GM21737 (cell line): ENCODE measurements at regions not wholly inside any gene's neighbourhood (a gene's known extent, or its start where the extent isn't known, plus 50 kb on each side); places are given as distances from the start of the nearest gene placed in this dataset.

ENCODE experiments used
- ATAC-seq: cut with Tn5 transposase; IDR thresholded peaks from one replicate; pipeline ENCODE4 v1.9.1; 2021; ENCODE audit warnings: mild to moderate bottlenecking, moderate library complexity; ENCODE audit not compliant: unreplicated experiment

DNA sequence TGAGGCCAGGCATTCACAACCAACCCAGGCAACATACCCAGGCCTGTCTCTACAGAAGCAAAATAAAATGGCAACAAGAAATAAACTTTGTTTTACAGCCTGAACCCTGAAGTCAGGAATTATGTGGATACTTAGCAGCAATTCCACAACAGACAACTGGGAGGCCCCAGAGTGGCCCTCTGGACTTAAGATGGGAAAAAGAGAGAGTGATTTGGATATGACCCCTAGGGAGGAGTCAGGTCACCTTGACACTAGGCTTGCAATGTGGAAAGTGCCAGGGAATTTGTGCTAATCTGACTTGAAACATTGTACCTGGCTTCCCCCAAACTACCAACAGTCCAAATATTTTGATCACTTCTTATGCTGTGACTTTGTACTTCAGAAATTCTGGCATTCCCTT, 193.1 kb downstream of the PARM1 start:
- no peak for ATAC-seq

DNA sequence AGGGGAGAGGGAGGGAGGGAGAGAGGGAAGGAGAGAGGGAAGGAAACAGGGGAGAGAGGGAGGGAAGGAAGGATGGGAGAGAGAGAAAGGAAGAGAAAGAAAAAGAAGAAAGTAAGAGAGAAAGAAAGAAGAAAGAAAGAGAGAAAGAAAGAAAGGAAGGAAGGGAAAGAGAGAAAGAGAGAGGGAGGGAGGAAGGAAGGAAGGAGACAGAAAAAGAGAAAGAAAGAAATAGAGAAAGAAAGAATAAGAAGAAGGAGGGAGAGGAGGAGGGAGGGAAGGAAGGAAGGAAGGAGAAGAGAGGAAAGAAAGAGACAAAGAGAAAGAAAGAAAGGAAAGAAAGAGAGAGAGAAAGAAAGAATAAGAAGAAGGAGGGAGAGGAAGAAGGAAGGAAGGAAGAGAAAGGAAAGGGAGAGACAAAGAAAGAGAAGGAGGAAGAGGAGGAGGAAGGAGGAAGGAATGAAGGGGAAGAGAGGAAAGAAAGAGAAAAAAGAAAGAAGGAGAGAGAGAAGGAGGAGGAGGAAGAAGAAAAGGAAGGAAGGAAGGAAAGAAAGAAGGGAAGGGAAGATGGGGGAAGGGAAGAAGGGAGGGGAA, 189.6 kb downstream of the PARM1 start:
- no peak for ATAC-seq

DNA sequence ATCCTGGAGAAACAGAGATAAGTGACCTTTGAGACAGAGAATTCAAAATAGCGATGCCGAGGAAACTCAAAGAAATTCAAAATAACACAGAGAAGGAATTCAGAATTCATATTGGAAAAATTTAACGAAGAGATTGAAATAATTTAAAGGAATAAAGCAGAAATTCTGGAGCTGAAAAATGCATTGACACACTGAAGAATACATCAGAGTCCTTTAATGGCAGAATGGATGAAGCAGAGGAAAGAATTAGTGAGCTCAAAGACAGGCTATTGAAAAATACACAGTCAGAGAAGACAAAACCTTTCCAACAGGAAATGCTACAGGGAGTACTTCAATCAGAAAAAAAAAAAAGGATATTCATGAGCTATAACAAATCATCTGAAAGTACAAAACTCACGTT, 185.8 kb downstream of the PARM1 start:
- no peak for ATAC-seq

DNA sequence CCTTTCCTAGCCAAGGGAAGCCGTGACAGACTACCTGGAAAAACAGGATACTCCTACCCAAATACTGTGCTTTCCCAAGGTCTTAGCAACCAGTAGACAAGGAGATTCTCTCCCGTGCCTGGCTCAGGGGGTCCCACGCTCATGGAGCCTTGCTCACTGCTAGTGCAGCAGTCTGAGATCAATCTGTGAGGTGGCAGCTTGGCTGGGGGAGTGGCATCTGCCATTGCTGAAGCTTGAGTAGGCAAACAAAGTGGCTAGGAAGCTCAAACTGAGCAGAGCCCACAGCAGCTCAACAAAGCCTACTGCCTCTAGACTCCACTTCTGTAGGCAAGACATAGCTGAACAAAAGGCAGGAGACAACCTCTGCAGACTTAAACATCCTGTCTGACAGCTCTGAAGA, 177.1 kb downstream of the PARM1 start:
- ATAC-seq, result no peak

DNA sequence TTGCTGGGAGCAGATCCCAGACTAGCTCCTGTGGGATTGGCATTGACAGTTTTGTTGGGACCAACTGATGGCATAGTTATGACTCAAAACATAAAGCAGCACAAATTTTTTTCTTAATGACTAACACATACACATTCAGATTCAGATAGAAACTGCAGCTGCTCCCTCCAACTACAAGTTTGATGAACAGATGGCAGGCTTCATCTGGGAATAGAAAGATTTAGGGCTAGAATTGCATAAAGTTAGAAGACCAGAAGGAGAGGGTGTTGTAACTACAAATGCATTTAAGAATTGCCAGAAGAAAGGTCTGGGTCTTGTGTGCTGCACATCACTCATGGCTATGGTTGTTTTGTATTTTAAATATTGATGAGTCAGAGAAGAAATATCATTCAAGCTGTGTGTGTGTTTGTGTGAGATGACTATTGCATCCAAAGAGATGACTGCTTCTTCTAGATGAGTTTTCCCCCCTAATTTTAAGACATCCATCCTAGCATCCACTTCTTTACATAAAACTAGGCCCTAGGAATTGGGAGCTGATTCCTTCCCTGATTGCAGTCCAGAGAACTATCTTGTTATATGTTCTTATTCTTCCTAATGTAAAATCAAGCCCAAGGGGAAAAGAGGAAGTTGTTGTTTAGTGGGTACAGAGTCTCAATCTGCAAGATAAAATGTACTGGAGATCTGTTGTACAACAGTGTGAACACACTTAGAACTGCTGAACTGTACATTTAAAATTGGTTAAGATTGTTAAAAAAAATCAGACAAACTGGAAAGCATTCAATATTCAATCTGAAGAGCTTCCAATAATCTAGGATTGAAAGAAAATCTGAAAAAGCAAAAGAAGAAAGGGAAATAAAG, 175.1 kb downstream of the PARM1 start:
- peak; percentile 49 for ATAC-seq

DNA sequence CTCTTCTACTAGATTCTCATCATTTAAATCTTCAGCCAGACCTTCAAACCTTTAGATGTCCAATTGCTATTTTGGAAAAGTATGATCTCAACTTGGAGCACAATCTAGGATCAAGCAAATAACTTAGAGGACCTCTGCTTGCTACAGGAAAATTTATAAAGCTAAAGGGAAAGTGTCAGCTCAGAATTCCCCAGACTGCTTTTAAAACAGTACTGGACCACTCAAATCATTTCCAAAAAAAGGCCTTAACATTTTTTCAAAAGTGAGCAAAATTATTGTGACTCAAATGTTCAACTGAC, 169.8 kb downstream of the PARM1 start:
- no peak for ATAC-seq

DNA sequence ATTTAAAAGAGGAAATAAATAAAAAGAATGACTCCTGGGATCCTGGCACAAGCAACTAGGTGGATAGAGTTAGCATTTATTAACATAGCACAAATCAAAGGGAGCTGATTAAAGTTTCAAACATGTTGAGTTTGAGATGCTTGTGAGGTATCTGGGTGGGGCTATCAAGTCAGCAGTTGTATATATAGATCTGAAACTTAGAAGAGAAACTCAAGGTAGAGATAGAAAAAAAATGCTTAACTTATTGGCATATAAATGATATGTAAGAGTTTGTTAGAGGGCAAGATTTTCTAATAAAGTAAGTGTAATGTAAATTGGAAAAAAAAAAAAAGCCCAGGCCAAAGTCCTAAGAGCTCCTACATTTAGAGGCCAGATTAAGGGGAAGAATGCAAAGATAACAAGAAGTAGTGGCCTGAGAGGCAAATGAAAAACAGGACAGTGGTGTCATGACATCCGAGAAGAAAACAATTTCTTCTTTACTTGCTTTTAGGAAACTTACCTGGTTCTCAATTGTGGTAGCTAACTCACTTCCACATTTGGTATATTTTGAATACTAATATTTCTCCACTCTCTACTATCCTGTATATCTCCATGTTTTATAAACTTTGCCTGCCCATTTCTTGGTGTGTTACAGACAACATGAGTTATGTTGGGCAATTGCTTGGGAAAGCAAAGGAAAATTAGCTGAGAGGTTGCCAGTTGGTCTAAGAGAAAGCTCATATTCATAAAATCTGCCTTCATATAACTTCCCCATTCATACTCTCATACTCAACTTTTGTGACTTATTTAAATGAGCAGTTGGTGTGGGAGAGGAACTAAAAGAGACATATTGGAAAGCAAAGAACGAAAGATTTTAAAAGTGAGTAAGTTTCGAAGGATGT, 169.2 kb downstream of the PARM1 start:
- no peak for ATAC-seq
